Natural killer cell (primary cell): ENCODE measurements at regions not wholly inside any gene's neighbourhood (a gene's known extent, or its start where the extent isn't known, plus 50 kb on each side); places are given as distances from the start of the nearest gene placed in this dataset.
"Not testable (repeated sequence)": the region's sequence is repeated elsewhere in the genome, so short reads cannot be mapped to it uniquely, and the experiment has no call there.

Source experiments
- ATAC-seq, 3 donors: fragments of 150-1000 bp in 2 of 3; fragments of 200-7000 bp in 1 of 3; cut with Tn5 transposase; 1 replicate in 1 of 3; 2 replicates in 2 of 3; pipeline ENCODE4 v1.10.0; 2021; ENCODE audit warnings: mild to moderate bottlenecking in 2 of 3, moderate library complexity in 2 of 3
- DNase-seq, 2 donors: peaks; one replicate each; pipeline versions ENCODE4 v3.0.0 to v3.0.0-alpha.2; 2013 to 2021; ENCODE audit warnings: mixed read lengths in 1 of 2
- H3K27ac ChIP-seq: one replicate; pipeline ENCODE4 v1.5.1; 2013; ENCODE audit warnings: mild to moderate bottlenecking, low read length
- H3K27me3 ChIP-seq: one replicate; pipeline ENCODE4 v1.6.1; 2013; ENCODE audit warnings: low read length; ENCODE audit not compliant: control insufficient read depth, insufficient read depth
- H3K36me3 ChIP-seq: one replicate; pipeline ENCODE4 v1.6.1; 2013; ENCODE audit warnings: low read length; ENCODE audit not compliant: control insufficient read depth, insufficient read depth
- H3K4me1 ChIP-seq: one replicate; pipeline ENCODE4 v1.6.1; 2013; ENCODE audit warnings: low read length; ENCODE audit not compliant: control insufficient read depth, insufficient read depth
- H3K4me3 ChIP-seq: one replicate; pipeline ENCODE4 v1.5.1; 2013; ENCODE audit warnings: low read length
- H3K9me3 ChIP-seq: one replicate; pipeline ENCODE4 v1.6.1; 2013; ENCODE audit warnings: low read length; ENCODE audit not compliant: control insufficient read depth, insufficient read depth
- H3K27ac Mint-ChIP-seq, 2 donors: one replicate each; pipeline ENCODE4 v1.8.0; 2022; ENCODE audit warnings: mild to moderate bottlenecking in 2 of 2, mixed read lengths in 2 of 2, moderate library complexity in 1 of 2
- H3K27me3 Mint-ChIP-seq, 2 donors: one replicate each; pipeline ENCODE4 v1.8.0; 2022; ENCODE audit warnings: low read depth in 2 of 2, mixed read lengths in 2 of 2
- H3K36me3 Mint-ChIP-seq: one replicate; pipeline ENCODE4 v1.8.0; 2022; ENCODE audit warnings: mixed read lengths
- H3K4me1 Mint-ChIP-seq, 2 donors: one replicate each; pipeline ENCODE4 v1.8.0; 2022; ENCODE audit warnings: mixed read lengths in 2 of 2
- H3K4me3 Mint-ChIP-seq: one replicate; pipeline ENCODE4 v1.8.0; 2022; ENCODE audit warnings: mild to moderate bottlenecking, moderate library complexity, mixed read lengths
- H3K9me3 Mint-ChIP-seq, 2 donors: one replicate each; pipeline ENCODE4 v1.8.0; 2022; ENCODE audit warnings: mixed read lengths in 2 of 2
- CTCF ChIP-seq: fragments of 200-600 bp; IDR thresholded peaks from one replicate; pipeline ENCODE4 v1.8.0; 2022; ENCODE audit warnings: antibody characterized with exemption
- WGBS: methylation state at CpG from one replicate; pipeline ENCODE4 v1.1.7; 2013; ENCODE audit warnings: missing lambda C conversion rate; ENCODE audit not compliant: insufficient coverage; 5-methylcytosine and 5-hydroxymethylcytosine counted together
- intact Hi-C: fragments of 100-400 bp; cut with micrococcal nuclease; formaldehyde crosslinking; loops from one replicate; pipeline ENCODE4 v1.14.2; 2022

- no peak for DNase-seq
- Histone ChIP-seq H3K27me3 (no peaks in the 10 kb centered on the region), H3K27ac (no peak overlapping the region), H3K4me3 (no peak overlapping the region), H3K4me1 (no peaks in the 10 kb centered on the region), H3K9me3 (peaks cover 5% of the 10 kb centered on the region), H3K36me3 (no peaks in the 10 kb centered on the region)
- no peak for TF ChIP-seq CTCF
- Mint-ChIP-seq H3K27ac (no peak overlapping the region), H3K9me3 (peaks cover 10 to 22% of the 10 kb centered on the region in 2 donors), H3K4me1 (no peaks in the 10 kb centered on the region), H3K4me3 (no peak overlapping the region), H3K36me3 (no peaks in the 10 kb centered on the region), H3K27me3 (no peaks in the 10 kb centered on the region)
- intact Hi-C loops, result no loop called here
- ATAC-seq, result no peak
- WGBS, result 87% methylated on average over 3 of the region's 3 CpGs
These were observed 898.6 kb upstream of the POT1 start for GRCh38 chr7:125828153-125828700.

GRCh38 chr7:125823538-125823937, 893.9 kb upstream of the POT1 start:
- no peaks in the 10 kb centered on the region for H3K9me3 ChIP-seq
- H3K9me3 Mint-ChIP-seq, result peaks cover 5 to 19% of the 10 kb centered on the region in 2 donors
- no peak overlapping the region for H3K4me3 Mint-ChIP-seq
- H3K36me3 Mint-ChIP-seq, result no peaks in the 10 kb centered on the region
- H3K27ac ChIP-seq, result no peak overlapping the region
- H3K4me3 ChIP-seq, result no peak overlapping the region
- H3K4me1 ChIP-seq, result no peaks in the 10 kb centered on the region
- DNase-seq (no peak), ATAC-seq (no peak)
- no peaks in the 10 kb centered on the region for H3K27me3 Mint-ChIP-seq
- no peak overlapping the region for H3K27ac Mint-ChIP-seq
- H3K4me1 Mint-ChIP-seq, result no peaks in the 10 kb centered on the region
- no peaks in the 10 kb centered on the region for H3K36me3 ChIP-seq
- intact Hi-C loops, result no loop called here
- no peak for TF ChIP-seq CTCF
- H3K27me3 ChIP-seq, result no peaks in the 10 kb centered on the region

- H3K36me3 Mint-ChIP-seq, result no peaks in the 10 kb centered on the region
- ATAC-seq (no peak), DNase-seq (no peak)
- H3K27me3 ChIP-seq, result no peaks in the 10 kb centered on the region
- no peak overlapping the region for H3K27ac Mint-ChIP-seq
- no peaks in the 10 kb centered on the region for H3K9me3 ChIP-seq
- no peaks in the 10 kb centered on the region for H3K4me1 ChIP-seq
- no peak overlapping the region for H3K27ac ChIP-seq
- no peak for TF ChIP-seq CTCF
- intact Hi-C loops, result no loop called here
- no peak overlapping the region for H3K4me3 Mint-ChIP-seq
- H3K27me3 Mint-ChIP-seq, result no peaks in the 10 kb centered on the region
- no peaks in the 10 kb centered on the region for H3K4me1 Mint-ChIP-seq
- peaks cover 6 to 7% of the 10 kb centered on the region in 2 donors for H3K9me3 Mint-ChIP-seq
- H3K36me3 ChIP-seq, result no peaks in the 10 kb centered on the region
- H3K4me3 ChIP-seq, result no peak overlapping the region
These were observed 890.9 kb upstream of the POT1 start for GRCh38 chr7:125820495-125820894.

- no peak for TF ChIP-seq CTCF
- intact Hi-C loops, result no loop called here
- no peaks in the 10 kb centered on the region for H3K9me3 ChIP-seq
- no peaks in the 10 kb centered on the region for H3K27me3 ChIP-seq
- ATAC-seq (no peak), DNase-seq (no peak)
- no peaks in the 10 kb centered on the region for H3K36me3 ChIP-seq
- H3K27me3 Mint-ChIP-seq, result no peaks in the 10 kb centered on the region
- H3K27ac Mint-ChIP-seq, result no peak overlapping the region
- H3K27ac ChIP-seq, result no peak overlapping the region
- H3K4me3 Mint-ChIP-seq, result no peak overlapping the region
- WGBS, result no CpG with 5 or more reads among the region's 2 CpGs
- H3K4me1 ChIP-seq, result no peaks in the 10 kb centered on the region
- H3K4me1 Mint-ChIP-seq, result no peaks in the 10 kb centered on the region
- H3K36me3 Mint-ChIP-seq, result no peaks in the 10 kb centered on the region
- H3K9me3 Mint-ChIP-seq, result peaks cover 4 to 7% of the 10 kb centered on the region in 2 donors
- no peak overlapping the region for H3K4me3 ChIP-seq
These were observed 884.5 kb upstream of the POT1 start for GRCh38 chr7:125814100-125814499.

- H3K36me3 ChIP-seq, H3K4me3 Mint-ChIP-seq, H3K27me3 ChIP-seq, H3K27ac ChIP-seq, intact Hi-C loops, H3K27ac Mint-ChIP-seq, ATAC-seq, H3K4me1 ChIP-seq, DNase-seq, H3K27me3 Mint-ChIP-seq, H3K36me3 Mint-ChIP-seq, H3K4me3 ChIP-seq, H3K4me1 Mint-ChIP-seq, H3K9me3 ChIP-seq: not testable (repeated sequence)
- WGBS, result 95% methylated on average over 4 of the region's 4 CpGs
- peaks cover 11 to 17% of the 10 kb centered on the region in 2 donors for H3K9me3 Mint-ChIP-seq
These were observed 876.9 kb upstream of the POT1 start for GRCh38 chr7:125806491-125806890.
